Right lobe of liver (tissue), 4 donors: ENCODE measurements at regions not wholly inside any gene's neighbourhood (a gene's known extent, or its start where the extent isn't known, plus 50 kb on each side); places are given as distances from the start of the nearest gene placed in this dataset.

Experiments used
- CTCF ChIP-seq, 4 donors: fragments of 200-600 bp in 3 of 4; fragments of 450-650 bp in 1 of 4; IDR thresholded peaks; one replicate each; pipeline versions ENCODE4 v1.5.1 to v1.8.0; 2016 to 2022; ENCODE audit warnings: antibody characterized with exemption in 4 of 4, mild to moderate bottlenecking in 2 of 4
- POLR2A ChIP-seq: fragments of 450-650 bp; IDR thresholded peaks from one replicate; pipeline ENCODE4 v1.6.1; 2017; ENCODE audit warnings: antibody characterized with exemption, mild to moderate bottlenecking
- donor health status: DM: no; HTN: no; CAD: no.
- donor health status: DM: no; HTN: no; CAD: no.
- donor health status: DM: no; HTN: yes; CAD: no.

- TF ChIP-seq POLR2A: no peak
- TF ChIP-seq CTCF (IDR thresholded peaks at IDR 0.05): no peak
Measured at GRCh38 chr22:42330170-42330569, 59.7 kb upstream of the TCF20 start.
